GM19467 (cell line): ENCODE measurements at regions not wholly inside any gene's neighbourhood (a gene's known extent, or its start where the extent isn't known, plus 50 kb on each side); places are given as distances from the start of the nearest gene placed in this dataset.

ENCODE experiments used
- ATAC-seq: cut with Tn5 transposase; IDR thresholded peaks from one replicate; pipeline ENCODE4 v1.9.1; 2021; ENCODE audit warnings: mild to moderate bottlenecking, moderate library complexity; ENCODE audit not compliant: unreplicated experiment

DNA sequence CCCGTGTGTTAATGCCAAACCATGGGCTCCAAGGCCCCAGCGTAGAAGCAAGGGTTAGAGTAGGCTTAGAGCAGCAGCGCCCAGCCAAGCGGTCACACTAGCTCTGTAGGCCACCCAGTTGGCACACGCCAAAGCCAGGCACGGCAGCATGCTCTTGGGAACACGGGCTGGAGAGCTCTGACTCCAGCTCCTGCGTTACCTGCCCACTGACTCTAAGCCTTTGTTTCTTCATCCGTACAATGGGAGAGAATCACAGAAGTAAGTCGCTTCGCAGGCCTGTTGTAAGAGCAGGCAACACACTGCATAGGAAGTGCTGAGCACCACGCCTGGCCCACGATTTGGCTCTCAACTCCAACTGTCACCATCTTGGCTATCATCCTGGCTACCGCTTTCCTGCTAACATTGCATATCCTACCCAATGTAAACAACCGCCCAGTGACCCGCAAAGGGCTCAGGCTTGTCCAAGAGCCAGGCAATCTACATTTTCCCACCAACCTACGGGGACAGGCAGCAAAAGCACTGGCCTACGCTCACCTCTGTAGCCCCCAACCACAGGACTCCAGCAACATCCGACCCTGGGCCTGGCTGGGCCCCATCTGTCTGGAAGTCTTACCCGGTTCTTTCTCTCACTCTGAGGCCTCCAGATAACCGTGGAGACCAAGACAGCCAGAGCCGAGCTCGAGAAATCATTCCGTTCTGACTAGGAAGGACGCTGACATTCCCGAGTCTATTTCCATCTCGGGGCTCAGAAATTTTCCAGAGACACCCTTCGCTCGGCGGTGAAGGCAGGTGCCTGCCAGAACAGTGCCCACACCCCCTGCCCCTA lies 91.5 kb upstream of the ZNF507 start:
- ATAC-seq: no peak

DNA sequence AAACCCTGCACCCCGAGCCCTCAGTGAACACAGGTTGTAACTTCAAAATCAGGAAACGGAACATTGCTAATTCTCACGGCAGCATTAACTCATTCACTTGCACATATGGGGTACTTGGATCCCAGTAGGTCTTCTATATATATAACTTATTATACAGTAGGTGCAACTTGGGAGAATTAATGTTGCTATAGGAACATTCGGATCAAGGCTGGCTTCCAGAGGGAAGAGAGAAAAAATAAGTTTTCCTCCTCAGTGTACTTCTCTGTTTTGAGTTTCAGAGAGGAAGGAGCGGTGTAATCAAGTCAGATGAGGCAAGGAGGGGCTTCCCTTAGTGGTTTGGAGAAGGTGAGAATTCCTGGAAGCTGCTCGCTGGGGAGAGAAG lies 90.9 kb upstream of the ZNF507 start:
- no peak for ATAC-seq

DNA sequence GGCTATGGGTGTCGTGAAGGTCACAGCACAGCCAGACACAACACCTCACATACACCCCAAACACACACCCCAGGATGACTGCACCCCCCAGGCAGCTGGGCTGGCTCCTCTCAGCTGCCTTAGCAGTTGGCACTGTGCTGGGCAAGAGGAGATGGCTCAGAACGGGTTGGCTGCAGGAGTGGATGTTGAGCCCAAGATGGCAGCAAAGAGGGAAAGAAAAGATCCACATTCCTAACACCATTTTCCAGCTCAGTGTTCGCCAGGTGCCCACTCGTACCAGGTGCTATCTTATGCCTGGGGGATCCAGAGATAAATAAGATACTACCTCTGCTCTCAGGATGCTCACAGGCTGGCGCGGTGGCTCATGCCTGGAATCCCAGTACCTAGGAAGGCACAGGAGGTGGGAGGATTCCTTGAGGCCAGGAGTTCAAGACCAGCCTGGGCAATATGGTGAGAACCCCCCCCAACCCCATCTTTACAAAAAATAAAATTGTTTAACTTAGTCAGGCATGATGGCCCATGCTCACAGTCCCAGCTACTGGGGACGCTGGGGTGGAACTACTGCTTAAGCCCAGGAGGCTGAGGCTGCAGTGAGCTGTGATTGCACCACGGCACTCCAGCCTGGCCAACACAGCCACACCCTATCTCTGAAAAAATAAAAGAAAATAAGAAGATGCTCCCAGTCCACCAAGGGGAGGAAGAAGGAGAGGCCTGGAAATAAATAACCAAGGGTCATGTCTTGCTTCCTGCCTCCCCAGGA lies 89.7 kb upstream of the ZNF507 start:
- ATAC-seq: no peak

DNA sequence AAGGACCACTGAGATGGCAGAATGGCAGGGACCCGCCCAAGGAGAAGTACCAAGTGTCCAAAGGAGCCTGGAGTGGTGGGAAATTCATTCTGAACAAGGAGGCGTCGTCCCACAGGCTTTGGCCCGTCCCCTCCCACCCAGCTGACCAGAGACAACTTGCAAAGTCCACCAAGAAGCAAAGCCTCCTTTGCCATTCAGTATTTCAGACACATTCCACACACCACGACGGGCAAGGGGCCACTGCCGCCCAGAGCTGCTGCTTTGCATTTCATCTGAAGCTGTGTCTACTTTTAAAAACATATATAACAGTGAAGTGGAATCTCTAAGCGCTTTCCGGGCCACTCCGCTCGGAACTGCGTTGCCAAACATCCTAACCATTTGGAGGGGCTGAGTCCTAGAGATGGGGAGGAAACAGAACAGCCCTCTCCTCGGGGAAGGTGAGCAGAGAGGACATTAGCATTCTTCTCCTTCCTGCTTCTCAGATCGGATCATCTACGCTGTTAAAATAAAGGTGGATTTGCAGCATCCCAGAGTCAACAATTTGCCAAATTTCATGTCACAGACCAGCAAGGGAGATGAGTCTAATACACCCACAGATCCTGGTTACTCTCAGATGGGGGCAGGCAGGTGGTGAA lies 89.0 kb upstream of the ZNF507 start:
- no peak for ATAC-seq

DNA sequence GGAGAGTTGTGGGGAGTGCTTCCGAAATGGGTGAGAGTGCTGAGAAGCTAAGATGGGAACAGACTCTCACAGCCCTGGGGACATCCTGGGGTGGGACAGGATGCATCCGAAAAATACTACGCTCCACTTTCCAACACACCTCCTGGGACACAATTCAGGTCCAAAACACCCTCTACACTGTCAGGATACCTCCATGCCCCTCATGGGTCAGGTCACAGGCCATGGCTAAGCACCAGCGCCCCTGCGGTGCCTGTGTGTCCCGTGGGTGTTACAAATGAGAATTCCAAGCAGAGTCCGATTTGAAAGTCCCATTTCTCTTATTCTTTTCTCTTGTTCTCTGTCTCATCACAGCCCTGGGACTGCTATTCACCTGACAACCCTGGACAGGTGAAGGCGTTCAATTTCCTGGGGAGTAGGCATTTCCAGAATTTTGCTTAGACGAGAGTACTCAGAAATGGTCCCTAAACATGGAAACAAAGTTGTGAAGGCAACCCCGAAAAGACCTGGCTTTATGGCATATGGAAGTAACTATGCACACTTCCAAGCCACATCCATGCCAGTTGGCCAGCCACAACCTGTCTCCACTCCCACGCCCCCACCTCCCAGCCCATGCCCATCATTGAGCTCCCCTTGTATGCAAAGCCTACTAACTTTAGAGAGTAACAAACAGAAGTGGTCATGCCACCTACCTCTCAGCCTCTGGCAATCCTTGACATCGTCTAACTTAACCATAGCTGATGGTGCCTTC lies 87.9 kb upstream of the ZNF507 start:
- no peak for ATAC-seq

DNA sequence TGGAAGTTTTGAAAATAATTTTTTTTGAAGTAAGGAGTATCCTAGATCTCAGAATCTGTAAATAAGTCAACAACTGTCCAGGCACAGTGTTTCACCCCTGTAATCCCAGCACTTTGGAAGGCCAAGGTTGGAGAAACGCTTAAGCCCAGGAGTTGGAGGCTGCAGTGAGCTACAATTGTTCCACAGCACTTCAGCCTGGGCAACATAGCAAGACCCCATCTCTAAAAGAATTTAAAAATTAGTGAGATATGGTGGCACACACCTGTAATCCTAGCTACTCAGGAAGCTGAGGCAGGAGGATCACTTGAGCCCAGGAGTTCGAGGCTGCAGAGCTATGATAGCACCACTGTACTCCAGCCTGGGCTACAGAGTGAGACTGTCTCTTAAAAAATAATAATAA lies 87.2 kb upstream of the ZNF507 start:
- ATAC-seq: no peak

DNA sequence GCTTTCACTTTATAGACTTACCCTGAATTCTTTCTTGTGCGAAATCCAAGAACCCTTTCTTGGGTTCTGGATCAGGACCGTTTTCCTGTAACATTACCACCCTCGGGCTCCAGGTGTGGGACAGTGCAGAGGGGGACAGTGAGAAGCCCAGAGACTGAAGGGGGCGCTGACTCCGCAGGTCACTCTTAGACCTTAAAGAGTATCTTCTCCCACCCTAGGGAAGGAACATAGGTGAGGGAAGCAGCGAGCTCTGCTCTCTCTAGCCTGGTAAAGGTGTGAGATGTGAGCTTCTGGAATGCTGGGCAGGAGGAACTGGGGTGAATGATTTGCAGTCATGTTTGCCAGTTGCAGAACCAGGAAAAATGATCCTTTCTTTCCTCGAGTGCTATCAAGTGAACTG lies 80.8 kb upstream of the ZNF507 start:
- no peak for ATAC-seq

DNA sequence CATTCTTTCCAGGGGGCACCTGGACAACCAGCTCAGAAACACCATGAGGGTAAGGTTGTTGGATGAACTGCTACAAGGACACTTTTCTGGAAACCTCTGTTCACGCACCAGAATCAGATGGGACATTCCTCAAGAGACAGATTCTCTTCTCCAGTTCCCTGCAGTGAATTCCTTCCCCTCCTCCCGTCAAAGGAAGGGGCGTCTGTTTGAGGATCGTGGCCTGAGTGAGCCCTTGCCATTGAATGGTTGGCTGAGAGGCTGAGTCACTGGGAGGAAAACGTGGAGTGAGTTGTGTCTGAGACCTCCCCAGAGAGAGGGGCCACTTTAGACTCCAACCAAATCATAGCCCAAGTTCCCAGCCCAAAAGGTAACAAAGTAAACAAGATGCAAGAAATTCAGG lies 79.4 kb upstream of the ZNF507 start:
- no peak for ATAC-seq

DNA sequence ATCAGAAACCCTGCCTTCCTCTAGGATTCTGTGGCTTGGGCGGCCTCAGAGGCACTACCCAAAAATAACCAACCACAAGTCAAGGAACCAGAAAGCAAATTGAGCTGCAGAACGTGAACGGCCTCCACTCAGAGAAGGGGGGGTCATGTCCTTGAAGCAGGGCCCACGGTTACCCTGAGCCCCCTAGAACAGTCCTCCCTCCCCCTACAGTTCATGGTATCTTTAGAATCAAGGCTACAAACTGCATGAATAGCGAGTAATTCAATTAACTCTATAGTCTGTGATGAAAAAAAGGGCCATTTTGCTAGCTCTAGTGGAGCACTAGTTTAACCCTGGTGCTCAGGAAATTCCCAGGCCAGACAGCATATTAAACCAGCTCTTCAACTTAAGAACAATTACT lies 79.0 kb upstream of the ZNF507 start:
- no peak for ATAC-seq

DNA sequence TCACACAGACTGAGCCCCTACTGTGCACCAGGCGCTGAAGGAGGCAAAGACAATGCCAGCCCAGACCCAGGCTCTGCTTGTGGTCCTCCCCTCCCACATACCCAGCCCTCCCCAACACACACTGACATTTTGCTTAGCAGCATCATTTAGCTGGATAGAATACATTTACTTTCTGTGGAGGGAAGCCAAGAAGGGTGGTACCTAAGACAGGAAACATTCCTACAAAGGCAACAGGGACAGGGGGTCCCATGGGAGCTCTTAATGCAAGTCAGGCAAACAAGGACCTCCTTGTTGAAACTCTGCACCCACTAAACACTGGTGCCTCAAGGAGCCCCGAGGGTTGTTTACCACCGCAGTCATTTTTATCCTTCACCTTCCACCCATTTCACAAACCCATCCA lies 77.0 kb upstream of the ZNF507 start:
- ATAC-seq: no peak

DNA sequence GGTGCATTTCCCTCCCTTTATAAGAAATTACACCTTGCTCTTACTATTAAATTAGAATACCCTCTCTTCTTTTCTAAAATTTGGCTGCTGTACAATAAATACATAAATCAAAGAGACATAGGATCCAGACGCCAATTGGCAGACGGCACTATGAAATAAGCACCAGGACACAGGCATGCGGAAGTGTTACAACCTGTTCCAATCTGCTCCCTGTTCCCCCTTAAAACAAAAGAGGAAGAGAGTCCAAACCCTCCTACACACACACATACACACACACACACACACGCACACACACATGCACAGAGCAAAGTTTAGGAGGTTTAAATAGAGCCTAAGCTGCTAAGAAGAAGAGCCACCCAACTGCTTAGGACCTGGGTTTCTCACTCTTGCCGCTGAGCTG lies 75.6 kb upstream of the ZNF507 start:
- ATAC-seq: no peak

DNA sequence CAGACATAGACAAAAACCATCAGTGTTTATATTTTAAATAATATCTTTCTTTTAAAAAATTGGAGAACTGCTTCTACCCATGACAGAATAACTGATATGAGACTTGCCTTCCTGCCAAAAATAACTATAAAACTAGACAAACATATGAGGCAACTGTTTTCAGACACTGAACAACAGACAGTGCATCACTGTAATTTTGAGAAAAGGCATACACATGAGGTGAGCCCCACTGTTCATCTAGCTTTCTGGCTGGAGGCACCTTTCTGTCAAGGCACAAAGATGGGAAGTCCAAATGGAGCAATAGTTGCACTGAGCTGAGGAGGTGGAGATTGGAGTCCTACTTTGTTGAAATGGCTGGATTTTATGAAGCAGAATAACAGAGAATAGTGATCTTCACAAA lies 71.9 kb upstream of the ZNF507 start:
- no peak for ATAC-seq

DNA sequence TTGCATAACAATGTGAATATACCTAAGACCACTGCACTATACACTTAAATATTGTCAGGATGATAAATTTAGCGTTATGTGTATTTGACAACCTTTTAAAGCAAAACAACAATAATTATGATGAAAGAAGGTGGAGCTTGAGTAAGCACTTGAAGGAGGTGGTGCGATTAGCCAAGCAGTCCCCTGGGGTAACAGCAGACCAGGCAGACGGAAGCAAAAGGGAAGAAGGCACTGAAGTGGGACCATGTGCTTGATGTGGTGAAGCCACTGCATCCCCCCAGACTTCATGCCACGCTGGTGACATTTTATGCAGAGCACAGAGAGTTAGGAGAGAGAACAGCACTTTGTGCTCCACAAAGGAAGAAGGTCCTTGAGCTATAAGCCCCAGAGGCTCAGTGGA lies 58.3 kb upstream of the ZNF507 start:
- no peak for ATAC-seq

DNA sequence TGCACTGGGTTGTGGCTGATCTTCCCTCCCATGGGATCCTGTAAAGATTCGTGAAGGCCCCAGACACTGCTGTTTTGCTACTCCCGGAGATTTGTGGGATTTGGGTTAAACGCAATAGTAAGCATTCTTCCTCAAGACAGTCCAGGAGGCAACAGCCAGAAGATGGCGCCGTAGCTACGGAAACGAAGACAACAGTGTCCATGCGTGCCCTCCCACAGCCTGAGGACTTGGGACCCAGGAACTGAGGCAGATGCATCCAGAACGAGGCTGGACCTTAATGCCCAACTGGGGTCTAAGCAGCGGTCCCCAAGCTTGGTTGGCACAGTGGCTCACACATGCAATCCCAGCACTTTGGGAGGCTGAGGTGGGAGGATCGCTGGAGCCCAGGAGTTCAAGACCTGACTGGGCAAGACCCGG lies 57.6 kb upstream of the ZNF507 start:
- no peak for ATAC-seq

DNA sequence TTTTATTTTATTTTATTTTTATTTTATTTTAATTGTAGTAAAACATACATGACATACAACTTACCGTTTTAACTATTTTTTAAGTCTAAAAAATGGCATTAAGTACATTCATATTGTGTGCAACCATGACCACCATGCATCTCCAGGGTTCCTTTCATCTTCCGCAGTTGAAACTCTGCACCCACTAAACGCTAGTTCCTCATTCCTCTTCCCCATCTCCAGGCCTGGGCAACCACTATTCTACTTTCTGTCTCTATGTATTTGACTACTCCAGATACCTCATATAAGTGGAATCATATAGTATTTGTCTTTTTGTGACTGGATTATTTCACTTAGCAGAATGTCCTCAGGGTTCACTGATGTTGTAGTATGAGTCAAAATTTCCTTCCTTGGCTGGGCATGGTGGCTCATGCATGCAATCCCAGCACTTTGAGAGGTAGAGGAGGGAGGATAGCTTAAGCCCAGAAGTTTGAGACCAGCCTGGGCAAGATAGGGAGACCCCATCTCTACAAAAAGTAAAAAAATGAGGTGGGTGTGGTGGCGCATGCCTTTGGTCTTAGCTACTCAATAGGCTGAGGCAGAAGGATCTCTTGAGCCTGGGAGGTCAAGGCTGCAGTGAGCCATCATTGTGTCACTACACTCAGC lies 55.7 kb upstream of the ZNF507 start:
- ATAC-seq: no peak

DNA sequence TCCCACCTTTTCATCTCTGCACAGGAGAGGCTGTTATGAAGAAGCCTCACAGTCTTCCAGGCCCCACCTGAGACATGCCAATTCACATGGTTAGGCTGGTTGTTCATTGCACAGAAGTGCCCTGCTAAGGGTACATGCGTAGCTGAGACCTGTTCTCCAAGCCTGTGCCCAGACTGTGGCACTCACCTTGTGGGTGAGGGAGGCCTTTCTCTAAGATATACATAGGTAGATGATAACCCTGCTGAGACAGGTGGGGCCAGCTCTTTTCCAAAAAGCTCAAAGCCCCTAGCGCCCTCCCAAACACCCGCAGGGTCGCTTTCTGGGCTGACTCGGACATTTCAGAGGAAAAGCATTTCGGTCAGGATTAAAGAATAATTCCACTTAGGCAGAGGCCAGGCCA lies 53.5 kb upstream of the ZNF507 start:
- no peak for ATAC-seq

DNA sequence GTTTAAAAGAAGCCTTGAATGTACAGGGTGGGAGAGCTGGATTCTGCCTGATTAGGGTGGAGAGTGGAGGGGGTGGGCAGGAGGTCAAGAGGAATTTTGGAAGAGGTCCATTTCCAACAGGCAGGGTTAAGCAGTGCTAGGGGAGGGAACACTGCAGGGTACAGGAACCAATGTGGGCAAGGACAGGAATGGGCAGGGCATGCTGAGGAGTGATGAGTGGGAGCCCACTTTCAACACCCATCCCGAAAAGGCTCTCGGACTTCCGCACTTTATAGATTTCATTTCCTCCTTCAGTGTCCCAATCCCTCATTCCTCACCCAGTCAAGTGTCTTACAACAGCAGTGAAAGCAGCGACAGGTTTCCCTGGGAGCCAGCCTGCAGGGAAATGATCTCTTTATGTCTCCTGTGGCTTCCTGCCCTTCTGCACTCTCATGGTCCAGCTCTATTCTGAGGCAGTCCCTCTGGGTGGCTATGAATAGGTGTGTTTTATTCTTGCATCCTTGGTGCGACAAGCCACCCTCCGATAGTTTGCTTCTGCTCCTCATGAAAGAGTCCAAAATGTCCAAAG lies 50.5 kb upstream of the ZNF507 start:
- ATAC-seq: no peak
